EH (cell line): ENCODE measurements at regions not wholly inside any gene's neighbourhood (a gene's known extent, or its start where the extent isn't known, plus 50 kb on each side); places are given as distances from the start of the nearest gene placed in this dataset.

Experiments
- DNase-seq: peaks from one replicate; pipeline ENCODE4 v3.0.0-alpha.2; 2015; ENCODE audit warnings: low read depth

DNA sequence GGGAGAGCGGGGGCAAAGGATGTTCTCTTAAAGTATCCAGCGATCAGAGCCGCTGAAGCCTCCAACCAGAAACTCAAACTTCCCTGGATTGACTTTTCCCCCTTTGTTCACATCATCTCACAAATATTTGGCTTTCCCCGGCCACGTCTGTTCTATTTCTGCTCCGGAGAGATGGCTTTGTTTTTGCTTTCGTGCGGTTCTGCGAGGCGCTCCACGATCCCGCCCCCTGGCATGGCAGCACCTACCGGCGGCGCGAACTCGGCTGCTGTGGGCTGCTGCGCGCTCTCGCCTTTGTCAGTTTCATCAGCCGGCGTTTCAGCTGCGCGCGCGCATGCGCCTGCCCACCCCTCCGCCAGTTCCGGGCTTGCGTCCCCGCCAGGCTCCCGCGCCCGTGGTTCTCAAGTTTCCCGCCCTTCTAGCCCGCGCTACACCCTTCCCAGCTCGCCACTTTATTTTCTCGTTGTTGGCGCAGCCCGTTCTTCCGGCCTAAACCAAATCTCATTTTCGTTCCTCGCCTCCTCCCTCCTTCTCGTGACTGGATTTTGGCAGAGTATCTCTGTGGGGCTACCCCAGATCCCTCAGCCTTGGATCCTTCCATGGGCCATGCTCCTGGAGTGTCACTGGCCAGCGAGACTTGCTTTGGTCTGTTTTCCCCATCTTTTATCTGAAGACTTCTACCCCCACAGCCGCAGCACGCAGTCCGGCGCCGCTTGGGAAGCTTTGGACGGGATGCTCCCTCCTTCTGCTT lies 98.0 kb downstream of the INSIG2 start:
- peak; percentile 88 for DNase-seq

DNA sequence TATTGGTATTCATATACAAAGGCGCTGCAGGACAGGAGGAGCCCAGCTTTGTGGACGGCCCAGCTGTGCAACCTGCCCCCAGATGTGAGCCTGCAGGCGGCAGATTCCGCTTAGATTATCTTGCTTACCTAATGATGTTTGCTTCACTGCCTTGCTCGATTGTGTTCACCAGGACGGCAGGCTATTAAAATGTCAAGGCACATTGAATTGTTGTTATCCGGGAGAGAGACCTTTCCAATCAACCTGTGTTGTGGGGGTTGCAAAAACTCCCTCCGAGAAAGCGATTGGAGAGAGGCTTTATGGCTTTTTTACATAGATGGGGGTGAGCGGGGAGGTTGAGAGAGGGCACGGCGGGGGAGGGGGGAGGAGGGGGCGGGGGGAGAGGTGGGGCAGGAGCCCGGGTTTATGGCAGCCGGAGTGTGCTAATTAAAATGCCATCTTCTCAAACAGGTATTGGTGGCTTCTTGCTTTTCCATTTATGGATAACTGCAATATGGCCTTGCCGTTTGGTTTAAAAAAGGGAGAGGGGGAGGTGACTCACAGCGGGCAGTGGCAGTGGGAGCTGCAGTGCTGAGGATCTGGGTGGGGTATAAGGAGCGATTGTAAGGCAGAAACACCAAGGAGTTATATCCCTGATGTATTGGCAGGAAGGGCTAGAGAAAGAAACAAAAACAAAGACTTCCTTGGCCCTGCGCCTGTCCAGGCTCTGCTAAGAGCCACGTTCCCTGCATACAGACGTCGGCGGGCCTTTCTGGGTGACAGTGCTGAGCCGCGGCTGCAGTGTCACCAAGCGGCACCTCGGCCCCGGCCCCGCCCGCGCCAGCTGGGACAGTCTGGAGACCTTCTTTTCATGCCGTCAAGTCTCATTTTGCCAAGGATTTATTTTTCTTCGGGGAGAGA lies 97.2 kb downstream of the INSIG2 start:
- DNase-seq = peak; percentile 58

DNA sequence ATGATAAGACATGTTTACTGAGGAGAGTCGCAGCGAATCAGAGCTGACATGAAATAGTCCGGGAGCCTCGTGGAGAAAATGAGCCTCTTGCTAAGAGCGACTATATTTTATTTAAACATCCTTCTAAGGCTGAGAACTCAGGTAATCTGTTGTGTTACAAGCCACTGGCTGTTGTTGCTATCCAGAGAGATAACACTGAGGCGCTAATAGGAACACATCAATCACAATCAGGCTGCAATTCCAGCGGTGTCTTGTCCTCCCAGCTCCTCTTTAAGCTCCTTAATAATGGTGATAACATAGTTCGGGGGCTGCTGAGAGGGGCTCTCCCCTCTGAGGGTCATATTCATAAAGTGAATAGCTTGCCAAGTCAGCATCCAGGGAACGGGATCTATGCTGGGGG lies 95.1 kb downstream of the INSIG2 start:
- no peak for DNase-seq

DNA sequence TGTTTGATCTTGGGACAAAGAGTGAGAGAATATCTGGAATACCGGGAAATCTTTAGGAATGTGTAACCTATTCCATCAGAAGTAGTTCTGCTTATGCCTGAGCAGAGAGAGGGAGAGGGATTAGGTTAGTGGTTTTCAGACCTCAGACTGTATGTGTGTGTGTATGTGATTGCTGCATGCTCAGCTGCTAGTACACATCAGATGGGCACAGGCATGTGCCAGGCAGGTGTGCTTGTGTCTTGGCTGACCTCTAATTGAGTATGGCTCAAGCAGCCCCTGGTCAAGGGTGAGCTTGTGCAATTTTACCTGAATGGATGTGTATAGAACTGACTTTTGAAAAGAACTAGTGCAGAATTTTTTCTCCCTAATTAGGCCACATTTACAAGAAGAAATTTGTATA lies 91.2 kb downstream of the INSIG2 start:
- no peak for DNase-seq

DNA sequence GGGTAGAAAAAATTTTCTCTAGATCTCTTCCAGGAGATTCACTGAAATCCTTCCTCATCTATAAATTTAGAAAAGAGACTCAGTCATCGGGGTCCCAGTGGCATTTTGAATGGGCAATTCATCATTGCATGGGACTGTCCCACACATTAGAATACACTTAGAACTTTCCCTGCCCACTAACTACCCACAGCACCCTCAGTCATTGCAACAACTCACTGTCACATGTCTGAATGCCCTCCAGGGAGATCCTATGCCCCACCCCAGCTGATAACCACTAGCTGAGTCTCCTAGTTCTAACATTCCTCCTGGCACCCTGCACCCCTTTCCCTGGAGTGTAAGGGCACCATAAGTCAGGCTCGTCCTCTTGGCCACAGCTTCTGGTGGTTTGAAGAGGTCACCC lies 89.6 kb downstream of the INSIG2 start:
- DNase-seq = no peak

DNA sequence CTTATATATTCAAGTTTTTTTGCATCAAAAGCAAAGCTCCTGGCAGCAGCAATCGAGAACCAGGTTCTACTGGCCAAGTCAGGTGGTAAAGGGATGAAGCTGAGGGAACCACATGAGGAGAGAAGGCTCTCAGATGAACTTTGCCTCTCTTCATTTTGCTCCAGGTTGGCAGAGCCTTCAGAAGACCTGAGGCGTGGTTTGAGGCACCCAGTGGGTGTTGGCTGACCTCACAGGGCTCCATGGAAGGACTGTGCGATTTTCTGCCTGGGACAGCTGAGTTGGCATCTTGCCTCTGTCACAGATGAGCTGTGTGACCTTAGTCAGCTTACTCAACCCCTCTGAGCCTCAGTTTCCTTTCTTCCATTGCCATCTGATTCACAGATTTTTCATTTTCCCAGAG lies 89.0 kb downstream of the INSIG2 start:
- no peak for DNase-seq

DNA sequence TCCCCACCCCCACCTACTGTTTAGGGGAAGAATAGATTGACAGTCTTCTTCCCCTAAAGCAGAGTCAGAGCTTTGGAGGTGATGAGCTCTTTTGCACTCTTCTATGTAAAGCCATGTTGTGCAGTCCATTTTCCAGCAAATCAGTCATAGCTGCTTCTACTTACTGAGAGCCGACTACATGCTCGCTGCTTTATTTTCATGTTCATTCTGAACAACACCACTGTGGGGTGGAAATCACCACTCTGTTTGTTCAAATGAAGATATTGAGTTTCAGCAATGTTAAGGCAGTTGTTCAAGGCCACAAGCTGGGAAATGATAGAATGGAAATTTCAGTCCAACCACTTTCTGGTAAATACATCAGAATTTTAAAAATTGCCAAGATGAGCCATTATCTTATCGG lies 88.3 kb downstream of the INSIG2 start:
- DNase-seq = no peak

DNA sequence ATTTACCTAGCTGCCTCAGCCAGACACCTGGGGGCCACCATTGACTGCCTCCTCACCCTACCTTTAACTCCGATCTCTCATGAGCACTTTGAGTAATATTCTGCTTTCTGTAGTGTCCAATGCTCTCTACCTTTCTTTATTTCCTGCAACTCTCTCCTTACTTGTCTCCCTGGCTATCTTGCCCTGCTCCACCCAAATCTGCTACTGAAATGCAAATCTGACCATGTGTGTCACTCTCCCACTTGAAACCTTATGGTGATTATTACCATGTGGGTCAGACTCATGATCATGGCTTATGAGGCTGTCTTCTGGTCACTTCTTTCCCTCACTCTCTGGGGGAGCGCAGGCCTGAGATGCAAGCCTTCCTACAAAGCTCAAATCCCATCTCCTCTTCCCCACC lies 83.3 kb downstream of the INSIG2 start:
- DNase-seq = no peak

DNA sequence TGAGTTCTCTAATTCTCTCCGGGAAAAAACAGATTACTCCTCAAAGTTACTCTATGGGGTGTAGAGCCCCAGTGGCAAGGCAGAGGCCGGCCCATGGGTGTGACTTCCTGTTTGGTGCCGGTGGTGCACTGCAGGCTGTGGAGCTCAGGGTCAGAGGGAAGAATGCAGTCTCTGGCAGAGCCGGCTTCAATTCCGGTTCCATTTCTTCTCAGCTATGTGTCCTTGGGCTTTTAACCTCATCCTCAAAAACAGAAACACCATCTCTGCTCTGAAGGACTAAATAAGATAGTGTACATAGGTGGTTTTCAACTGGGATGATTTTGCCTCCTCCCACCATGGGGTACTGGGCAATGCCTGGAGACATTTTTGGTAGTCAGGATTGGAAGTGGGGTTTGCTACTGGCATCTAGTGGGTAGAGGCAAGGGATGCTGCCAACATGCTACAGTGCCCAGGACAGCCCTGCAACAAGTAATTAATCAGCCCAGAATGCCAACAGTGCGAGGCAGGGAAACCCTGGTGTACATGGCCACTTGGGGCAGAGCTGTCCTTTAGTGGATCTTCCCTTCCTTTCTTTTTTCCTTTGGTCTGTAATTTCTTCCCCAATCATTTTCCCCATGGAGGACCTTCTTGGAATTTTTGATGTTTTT lies 81.2 kb downstream of the INSIG2 start:
- DNase-seq = peak; percentile 20

DNA sequence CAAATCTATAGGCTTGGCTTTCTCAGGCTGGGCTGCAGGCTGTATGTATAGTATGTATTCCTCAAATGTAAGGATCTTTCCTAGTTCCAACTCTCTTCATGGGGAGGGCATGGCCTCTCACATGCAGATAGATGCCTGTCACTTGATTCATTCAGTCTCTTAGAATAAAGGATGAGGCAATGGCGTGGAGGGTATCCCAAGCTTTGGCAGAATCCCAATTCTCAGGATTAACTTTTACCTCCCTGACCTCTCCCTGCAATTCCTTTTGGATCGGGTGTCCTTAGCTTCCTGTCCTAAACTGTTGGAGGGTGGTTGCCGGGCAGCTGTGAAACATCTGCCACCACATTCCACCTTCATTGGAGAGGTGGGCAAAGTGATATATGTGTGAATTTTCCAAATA lies 80.3 kb downstream of the INSIG2 start:
- DNase-seq = peak; percentile 17

DNA sequence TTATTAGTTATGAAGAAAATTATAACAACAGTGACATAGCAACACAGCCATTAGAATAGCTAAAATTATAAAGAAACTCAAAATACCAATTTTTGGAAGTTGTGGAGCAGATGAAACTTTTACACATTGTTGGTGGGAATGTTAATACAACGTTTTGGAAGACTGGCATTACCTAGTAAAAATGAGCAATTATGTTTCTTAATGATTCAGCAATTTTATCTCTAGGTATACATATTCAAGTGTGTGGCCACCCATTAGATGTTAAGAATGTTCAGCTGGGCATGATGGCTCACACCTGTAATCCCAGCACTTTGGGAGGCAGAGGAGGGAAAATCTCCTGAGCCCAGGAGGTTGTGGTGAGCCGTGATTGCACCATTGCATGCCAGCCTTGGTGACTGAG lies 78.8 kb downstream of the INSIG2 start:
- DNase-seq = no peak

DNA sequence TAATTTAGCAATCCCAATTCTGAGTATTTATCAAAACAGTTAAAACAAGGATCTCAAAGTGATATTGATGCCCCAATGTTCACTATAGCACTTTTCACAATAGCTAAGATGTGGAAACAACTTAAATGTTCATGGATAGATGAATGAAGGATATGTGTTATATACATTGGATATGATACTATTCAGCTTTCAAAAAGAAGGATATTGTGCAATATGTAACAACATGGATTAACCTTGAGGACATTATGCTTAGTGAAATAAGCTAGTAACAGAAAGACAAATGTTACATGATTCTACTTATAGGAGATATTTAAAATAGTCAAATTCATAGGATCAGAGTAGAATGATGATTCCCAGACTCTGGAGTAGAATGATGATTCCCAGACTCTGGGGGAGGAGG lies 78.0 kb downstream of the INSIG2 start:
- DNase-seq = no peak

DNA sequence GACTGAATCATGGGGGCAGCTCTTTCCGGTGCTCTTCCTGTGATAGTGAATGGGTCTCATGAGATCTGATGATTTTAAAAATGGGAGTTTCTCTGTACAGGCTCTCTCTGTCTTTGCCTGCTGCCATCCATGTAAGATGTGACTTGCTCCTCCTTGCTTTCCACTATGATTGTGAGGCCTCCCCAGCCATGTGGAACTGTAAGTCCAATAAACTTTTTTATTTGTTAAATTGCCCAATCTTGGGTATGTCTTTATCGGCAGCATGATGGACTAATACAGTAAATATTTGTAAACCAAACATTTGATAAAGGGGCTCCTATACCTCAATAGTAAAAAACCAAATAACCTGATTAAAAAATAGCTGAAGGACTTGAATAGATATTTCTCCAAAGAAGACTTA lies 77.3 kb downstream of the INSIG2 start:
- no peak for DNase-seq
